CD14-positive monocyte (primary cell): ENCODE measurements at regions not wholly inside any gene's neighbourhood (a gene's known extent, or its start where the extent isn't known, plus 50 kb on each side); places are given as distances from the start of the nearest gene placed in this dataset.

Experiments
- DNase-seq, 3 donors: peaks; one replicate each; pipeline ENCODE4 v3.0.0-alpha.2; 2011 to 2022
- H2AFZ ChIP-seq: 2 replicates; pipeline ENCODE4 v1.6.0; 2012; ENCODE audit warnings: mild to moderate bottlenecking, low read depth, low read length, inconsistent platforms; ENCODE audit not compliant: insufficient read depth, poor library complexity, severe bottlenecking
- H3K27ac ChIP-seq, 2 donors: 1 replicate in 1 of 2; 2 replicates in 1 of 2; pipeline ENCODE4 v1.5.1; 2012 to 2013; ENCODE audit warnings: low read length in 2 of 2, control low read depth in 1 of 2, inconsistent platforms in 1 of 2, low read depth in 1 of 2, mild to moderate bottlenecking in 1 of 2
- H3K27me3 ChIP-seq, 2 donors: one replicate each; pipeline versions ENCODE4 v1.6.0 to v1.6.1; 2011 to 2013; ENCODE audit warnings: low read length in 2 of 2; ENCODE audit not compliant: control insufficient read depth in 2 of 2, insufficient read depth in 2 of 2
- H3K36me3 ChIP-seq, 2 donors: replicated peaks in 1 of 2; 1 replicate in 1 of 2; 2 replicates in 1 of 2; pipeline versions ENCODE4 v1.5.1 to v1.6.1; 2012 to 2013; ENCODE audit warnings: low read length in 2 of 2, control low read depth in 1 of 2, inconsistent platforms in 1 of 2, mild to moderate bottlenecking in 1 of 2; ENCODE audit not compliant: insufficient read depth in 2 of 2, control insufficient read depth in 1 of 2
- H3K4me1 ChIP-seq, 2 donors: 1 replicate in 1 of 2; 2 replicates in 1 of 2; pipeline versions ENCODE4 v1.5.1 to v1.6.1; 2012 to 2013; ENCODE audit warnings: low read length in 2 of 2, control low read depth in 1 of 2, inconsistent platforms in 1 of 2, mild to moderate bottlenecking in 1 of 2, moderate library complexity in 1 of 2; ENCODE audit not compliant: insufficient read depth in 2 of 2, control insufficient read depth in 1 of 2
- H3K4me2 ChIP-seq: replicated peaks from 2 replicates; pipeline ENCODE3; 2012; ENCODE audit warnings: low read length, moderate library complexity, mild to moderate bottlenecking; ENCODE audit not compliant: poor library complexity, severe bottlenecking; ENCODE audit errors: extremely low read depth
- H3K4me3 ChIP-seq, 3 experiments: fragments of 200-600 bp in 1 of 3; sonication (generic) in 1 of 3; replicated peaks in 1 of 3; 1 replicate in 2 of 3; 2 replicates in 1 of 3; pipeline ENCODE4 v1.5.1; 2011 to 2013; ENCODE audit warnings: low read length in 3 of 3, mild to moderate bottlenecking in 3 of 3, control low read depth in 2 of 3, low read depth in 2 of 3, inconsistent platforms in 1 of 3, moderate library complexity in 1 of 3
- H3K79me2 ChIP-seq: 2 replicates; pipeline ENCODE4 v1.6.0; 2012; ENCODE audit warnings: mild to moderate bottlenecking, control low read depth, inconsistent platforms, low read length, moderate library complexity; ENCODE audit not compliant: insufficient read depth
- H3K9ac ChIP-seq: 2 replicates; pipeline ENCODE4 v1.6.0; 2017; ENCODE audit warnings: low read length, mild to moderate bottlenecking; ENCODE audit not compliant: insufficient read depth, poor library complexity, severe bottlenecking
- H3K9me3 ChIP-seq, 2 donors: replicated peaks in 1 of 2; 1 replicate in 1 of 2; 2 replicates in 1 of 2; pipeline versions ENCODE4 v1.5.1 to v1.6.1; 2012 to 2013; ENCODE audit warnings: low read length in 2 of 2, control low read depth in 1 of 2; ENCODE audit not compliant: control insufficient read depth in 1 of 2, insufficient read depth in 1 of 2
- H4K20me1 ChIP-seq: 2 replicates; pipeline ENCODE4 v1.6.0; 2012; ENCODE audit warnings: mild to moderate bottlenecking, low read length, control low read depth, moderate library complexity; ENCODE audit not compliant: insufficient read depth
- H3K27ac Mint-ChIP-seq, 7 donors: one replicate each; pipeline ENCODE4 v1.8.0; 2020; ENCODE audit warnings: mild to moderate bottlenecking in 7 of 7, mixed read lengths in 7 of 7, moderate library complexity in 6 of 7, inconsistent platforms in 2 of 7
- H3K27me3 Mint-ChIP-seq, 3 donors: one replicate each; pipeline ENCODE4 v1.8.0; 2021 to 2022; ENCODE audit warnings: low read depth in 3 of 3, mild to moderate bottlenecking in 3 of 3, mixed read lengths in 3 of 3, moderate library complexity in 3 of 3, inconsistent platforms in 1 of 3
- H3K36me3 Mint-ChIP-seq, 2 donors: one replicate each; pipeline ENCODE4 v1.8.0; 2020; ENCODE audit warnings: mixed read lengths in 2 of 2, inconsistent platforms in 1 of 2, mild to moderate bottlenecking in 1 of 2
- H3K4me1 Mint-ChIP-seq: one replicate; pipeline ENCODE4 v1.8.0; 2020; ENCODE audit warnings: mild to moderate bottlenecking, mixed read lengths
- H3K4me3 Mint-ChIP-seq, 2 donors: one replicate each; pipeline ENCODE4 v1.8.0; 2020; ENCODE audit warnings: mild to moderate bottlenecking in 2 of 2, mixed read lengths in 2 of 2, moderate library complexity in 1 of 2
- H3K9me3 Mint-ChIP-seq, 7 donors: one replicate each; pipeline ENCODE4 v1.8.0; 2020 to 2022; ENCODE audit warnings: mixed read lengths in 7 of 7, mild to moderate bottlenecking in 6 of 7, moderate library complexity in 6 of 7, inconsistent platforms in 2 of 7
- WGBS: methylation state at CpG from one replicate; pipeline ENCODE4 v1.1.5; 2013; ENCODE audit warnings: missing lambda C conversion rate; ENCODE audit not compliant: insufficient coverage; 5-methylcytosine and 5-hydroxymethylcytosine counted together
- intact Hi-C, 2 donors: fragments of 100-400 bp; cut with micrococcal nuclease; formaldehyde crosslinking; loops; one replicate each; pipeline versions ENCODE4 v1.15.0 to v1.15.1; 2023
- TF ChIP-seq, protein P1 (sequence below): fragments of 200-600 bp; IDR thresholded peaks from one replicate; pipeline ENCODE4 v1.8.0; 2022; ENCODE audit warnings: antibody characterized with exemption, mild to moderate bottlenecking

DNA sequence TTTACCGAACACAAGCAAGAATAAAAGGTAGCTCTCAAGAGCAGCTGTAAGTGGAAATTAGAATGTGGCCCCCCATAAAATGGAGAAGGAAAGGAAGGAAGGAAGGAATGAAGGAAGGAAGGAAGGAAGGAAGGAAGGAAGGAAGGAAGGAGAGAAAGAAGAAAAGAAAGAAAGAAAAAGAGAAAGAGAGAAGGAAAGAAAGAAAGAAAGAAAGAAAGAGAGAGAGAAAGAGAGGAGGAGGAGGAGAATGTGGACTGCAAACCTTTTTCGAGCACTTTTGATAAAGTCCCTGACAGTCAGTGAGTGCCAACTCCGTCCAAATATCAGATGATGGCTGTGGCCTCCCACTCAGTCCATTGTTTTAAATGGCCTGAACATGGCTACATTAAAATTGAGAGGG, 53.8 kb upstream of the SNX2 start:
- H3K4me1 Mint-ChIP-seq = peaks cover 5% of the 10 kb centered on the region
- no peaks in the 10 kb centered on the region for H3K79me2 ChIP-seq
- WGBS = 90% methylated on average over 2 of the region's 3 CpGs

DNA sequence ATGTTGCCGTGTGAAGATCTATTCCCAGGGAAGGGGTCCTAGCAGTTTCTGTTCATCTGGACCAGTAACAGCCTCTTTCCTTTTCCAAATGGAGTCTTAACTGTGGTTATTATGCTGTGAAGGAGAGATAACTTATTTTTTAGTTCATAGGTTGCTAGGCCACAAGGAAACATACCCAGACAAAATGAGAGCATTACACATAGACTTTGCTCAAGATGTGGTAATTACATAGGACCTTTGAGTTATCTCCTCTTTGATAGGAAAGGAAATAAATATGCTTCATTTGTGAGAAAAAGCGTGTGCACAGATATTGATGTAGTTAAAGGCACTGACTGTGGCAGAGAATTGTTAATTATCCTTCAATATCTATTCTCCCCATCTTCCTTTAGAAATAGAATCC, 52.5 kb upstream of the SNX2 start:
- peaks cover 0 to 3% of the 10 kb centered on the region in 2 donors for H3K4me1 ChIP-seq
- H3K36me3 ChIP-seq = no peaks in the 10 kb centered on the region
- H3K4me3 ChIP-seq = no peak overlapping the region
- peaks cover 0 to 5% (median 0%) of the 10 kb centered on the region in 7 donors for H3K9me3 Mint-ChIP-seq
- H4K20me1 ChIP-seq = no peaks in the 10 kb centered on the region
- no peak overlapping the region for H3K27ac Mint-ChIP-seq
- intact Hi-C loops = no loop called here
- no peak overlapping the region for H3K9ac ChIP-seq
- H3K4me1 Mint-ChIP-seq = peaks cover 5% of the 10 kb centered on the region
- no peak overlapping the region for H3K4me2 ChIP-seq
- H3K9me3 ChIP-seq = no peaks in the 10 kb centered on the region
- H3K27me3 ChIP-seq = no peaks in the 10 kb centered on the region
- H3K4me3 Mint-ChIP-seq = no peak overlapping the region
- WGBS = no CpG with 5 or more reads among the region's 2 CpGs
- H2AFZ ChIP-seq = no peak overlapping the region
- DNase-seq = no peak
- H3K79me2 ChIP-seq = no peaks in the 10 kb centered on the region
- H3K36me3 Mint-ChIP-seq = no peaks in the 10 kb centered on the region
- H3K27ac ChIP-seq = no peak overlapping the region
- peaks cover 0 to 7% (median 2%) of the 10 kb centered on the region in 3 donors for H3K27me3 Mint-ChIP-seq
- TF ChIP-seq, protein P1, sequence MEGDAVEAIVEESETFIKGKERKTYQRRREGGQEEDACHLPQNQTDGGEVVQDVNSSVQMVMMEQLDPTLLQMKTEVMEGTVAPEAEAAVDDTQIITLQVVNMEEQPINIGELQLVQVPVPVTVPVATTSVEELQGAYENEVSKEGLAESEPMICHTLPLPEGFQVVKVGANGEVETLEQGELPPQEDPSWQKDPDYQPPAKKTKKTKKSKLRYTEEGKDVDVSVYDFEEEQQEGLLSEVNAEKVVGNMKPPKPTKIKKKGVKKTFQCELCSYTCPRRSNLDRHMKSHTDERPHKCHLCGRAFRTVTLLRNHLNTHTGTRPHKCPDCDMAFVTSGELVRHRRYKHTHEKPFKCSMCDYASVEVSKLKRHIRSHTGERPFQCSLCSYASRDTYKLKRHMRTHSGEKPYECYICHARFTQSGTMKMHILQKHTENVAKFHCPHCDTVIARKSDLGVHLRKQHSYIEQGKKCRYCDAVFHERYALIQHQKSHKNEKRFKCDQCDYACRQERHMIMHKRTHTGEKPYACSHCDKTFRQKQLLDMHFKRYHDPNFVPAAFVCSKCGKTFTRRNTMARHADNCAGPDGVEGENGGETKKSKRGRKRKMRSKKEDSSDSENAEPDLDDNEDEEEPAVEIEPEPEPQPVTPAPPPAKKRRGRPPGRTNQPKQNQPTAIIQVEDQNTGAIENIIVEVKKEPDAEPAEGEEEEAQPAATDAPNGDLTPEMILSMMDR = no peak

More for the DNA sequence above, 53.8 kb upstream of the SNX2 start:
- H3K9me3 Mint-ChIP-seq = peaks cover 0 to 5% (median 0%) of the 10 kb centered on the region in 7 donors
- H3K4me3 Mint-ChIP-seq = no peak overlapping the region
- H3K27ac Mint-ChIP-seq = no peak overlapping the region
- intact Hi-C loops = no loop called here
- Histone ChIP-seq H3K9ac (no peak overlapping the region), H3K4me1 (peaks cover 0 to 3% of the 10 kb centered on the region in 2 donors), H3K36me3 (no peaks in the 10 kb centered on the region), H3K4me3 (no peak overlapping the region), H2AFZ (no peak overlapping the region), H3K27ac (no peak overlapping the region), H3K27me3 (no peaks in the 10 kb centered on the region), H4K20me1 (no peaks in the 10 kb centered on the region), H3K4me2 (no peak overlapping the region), H3K9me3 (no peaks in the 10 kb centered on the region)
- H3K36me3 Mint-ChIP-seq = no peaks in the 10 kb centered on the region
- no peak for DNase-seq
- peaks cover 0 to 9% (median 7%) of the 10 kb centered on the region in 3 donors for H3K27me3 Mint-ChIP-seq
- TF ChIP-seq, protein P1 = no peak
